Amygdala (tissue), 56 donors: ENCODE measurements at regions not wholly inside any gene's neighbourhood (a gene's known extent, or its start where the extent isn't known, plus 50 kb on each side); places are given as distances from the start of the nearest gene placed in this dataset.
"Not testable (repeated sequence)": the region's sequence is repeated elsewhere in the genome, so short reads cannot be mapped to it uniquely, and the experiment has no call there.

Source experiments
- DNase-seq, 56 donors: peaks; one replicate each; lab custom pipeline; 2025; lab: John Stamatoyannopoulos, UW

DNA sequence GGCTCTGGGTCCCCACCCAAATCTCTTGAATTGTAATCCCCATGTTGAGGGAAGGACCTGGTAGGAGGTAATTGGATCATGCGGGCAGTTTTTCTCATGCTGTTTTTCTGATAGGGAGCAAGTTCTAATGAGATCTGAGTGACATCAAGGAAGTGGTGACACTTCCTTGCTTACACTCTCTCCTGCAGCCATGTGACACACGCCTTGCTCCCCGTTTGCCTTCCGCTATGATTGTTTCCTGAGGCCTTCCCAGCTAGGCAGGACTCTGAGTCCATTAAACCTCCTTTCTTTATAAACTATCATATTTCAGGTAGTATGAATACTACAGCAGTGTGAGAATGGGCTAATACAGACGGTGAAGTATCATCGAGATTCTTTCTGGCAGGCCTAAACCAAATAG is 1040.4 kb upstream of the MIR17HG start:
- no peak for DNase-seq

DNA sequence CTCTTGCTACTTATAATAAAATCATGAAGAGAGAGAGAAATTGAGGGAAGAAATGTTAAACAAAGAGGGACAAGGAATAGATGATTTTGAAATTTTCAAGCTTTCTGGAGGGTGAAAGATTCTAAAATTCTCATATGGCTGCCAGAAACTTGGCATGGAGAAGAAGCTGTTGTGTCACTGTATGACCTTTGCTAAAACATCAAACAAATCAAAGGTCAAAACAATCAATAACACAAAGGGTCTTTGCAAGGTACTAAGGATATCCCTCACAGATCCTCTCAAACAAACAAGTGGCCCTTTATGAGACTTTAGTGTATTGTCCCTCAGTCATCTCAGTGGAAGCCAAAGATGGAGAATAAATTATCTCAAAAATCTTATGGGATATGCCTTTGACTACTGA is 1039.2 kb upstream of the MIR17HG start:
- no peak for DNase-seq

DNA sequence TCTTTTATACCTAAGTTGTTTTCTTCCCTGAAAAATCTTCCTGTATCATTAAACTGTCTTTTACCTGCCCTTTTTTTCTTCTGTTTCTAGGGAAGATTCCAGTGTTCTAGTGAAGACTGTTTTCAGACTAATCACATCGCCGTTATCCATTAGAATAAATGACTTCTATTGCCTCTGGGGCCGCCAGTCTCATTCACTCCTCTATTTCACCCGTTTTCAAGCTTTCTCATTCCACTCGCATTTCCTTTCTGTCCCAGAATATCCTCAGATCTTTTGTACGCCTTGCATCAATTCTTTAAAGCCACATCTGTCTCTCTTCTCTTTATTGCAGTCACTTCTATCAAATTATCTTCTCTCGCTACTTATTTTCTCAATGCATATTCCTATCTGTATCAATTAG is 1035.6 kb upstream of the MIR17HG start:
- DNase-seq, result no peak

DNA sequence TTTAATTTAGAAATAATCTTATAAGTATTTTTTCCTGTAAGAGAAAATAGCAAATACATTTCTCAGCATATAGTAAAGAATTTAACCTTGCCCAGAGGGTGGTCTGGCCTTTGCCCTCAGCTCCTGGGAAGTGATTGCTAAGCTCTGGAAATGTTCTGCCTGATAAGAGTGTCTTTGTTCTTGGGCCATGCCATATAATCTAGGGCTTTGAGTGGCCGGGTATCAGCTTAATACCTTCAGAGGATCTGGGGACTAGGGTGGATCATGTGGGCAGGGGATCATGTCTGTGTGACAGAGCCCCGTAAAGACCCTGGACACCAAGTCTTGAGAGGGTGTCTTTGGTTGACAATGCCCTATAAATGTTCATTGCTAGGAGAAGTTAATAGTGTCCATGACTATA is 1032.4 kb upstream of the MIR17HG start:
- DNase-seq, result no peak

DNA sequence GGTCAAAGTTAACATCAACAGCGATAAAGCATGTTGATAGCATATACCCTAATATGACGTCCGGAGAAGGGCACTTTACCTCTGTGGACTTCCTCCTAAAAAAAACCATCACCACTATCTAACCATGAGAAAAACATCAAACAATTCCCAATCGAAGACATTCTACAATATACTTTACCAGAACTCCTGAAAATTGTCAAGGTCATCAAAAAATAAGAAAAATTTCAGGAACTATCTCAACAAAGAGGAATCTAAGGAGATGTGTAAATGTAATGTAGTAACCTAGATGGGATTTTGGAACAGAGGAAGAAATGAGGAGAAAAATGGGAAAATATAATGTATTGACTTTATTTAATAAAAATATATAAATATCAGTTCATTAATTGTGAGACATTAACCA is 1026.8 kb upstream of the MIR17HG start:
- DNase-seq, result no peak

DNA sequence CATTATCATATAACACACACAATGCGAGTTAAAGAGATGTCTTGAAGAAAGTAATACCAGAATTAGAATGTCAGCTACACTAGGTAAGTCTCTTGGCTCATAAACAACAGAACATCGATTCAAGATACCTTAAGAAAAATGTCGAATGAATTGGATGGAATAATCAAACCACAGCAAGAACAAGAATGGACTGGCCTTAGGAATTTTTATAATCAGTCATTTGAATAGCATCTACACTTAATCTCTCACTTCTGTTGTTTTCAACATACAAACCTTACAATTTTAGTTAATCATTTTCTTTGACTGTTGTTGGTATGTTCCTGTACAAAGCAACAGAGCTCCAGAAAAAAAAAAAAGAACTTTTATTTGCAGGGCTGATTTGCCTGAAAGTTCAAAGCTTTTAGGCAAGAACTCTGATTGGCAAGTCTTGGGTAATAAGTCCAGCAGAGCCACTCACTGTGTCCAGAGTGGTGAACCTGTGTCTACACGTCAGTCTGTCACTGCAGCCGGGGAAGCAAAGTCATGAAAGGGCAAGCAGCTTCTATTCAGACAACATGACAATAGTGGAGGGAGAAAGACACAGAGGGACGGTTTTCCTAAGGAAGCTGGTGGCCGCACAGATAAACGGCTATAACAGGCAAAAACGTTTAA is 1026.1 kb upstream of the MIR17HG start:
- no peak for DNase-seq

DNA sequence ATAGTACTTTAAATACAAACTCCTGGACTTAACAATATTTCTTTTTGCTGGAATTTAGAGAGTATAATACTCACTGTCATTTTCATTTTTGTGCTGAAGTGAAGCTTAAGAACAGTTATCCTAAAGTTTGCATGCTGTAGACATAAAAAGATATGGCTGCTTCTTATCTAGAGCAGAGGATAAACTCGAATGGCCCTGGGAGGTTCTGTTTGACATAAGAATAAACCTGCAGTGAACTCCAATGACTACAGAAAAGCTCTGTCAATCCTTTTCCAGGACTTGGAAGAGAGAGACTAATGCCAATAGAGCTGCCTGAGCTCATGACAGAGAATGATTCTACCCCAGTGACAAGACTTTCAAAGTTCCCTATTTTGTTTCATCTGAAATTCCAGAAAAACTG is 1017.8 kb upstream of the MIR17HG start:
- DNase-seq, result no peak

DNA sequence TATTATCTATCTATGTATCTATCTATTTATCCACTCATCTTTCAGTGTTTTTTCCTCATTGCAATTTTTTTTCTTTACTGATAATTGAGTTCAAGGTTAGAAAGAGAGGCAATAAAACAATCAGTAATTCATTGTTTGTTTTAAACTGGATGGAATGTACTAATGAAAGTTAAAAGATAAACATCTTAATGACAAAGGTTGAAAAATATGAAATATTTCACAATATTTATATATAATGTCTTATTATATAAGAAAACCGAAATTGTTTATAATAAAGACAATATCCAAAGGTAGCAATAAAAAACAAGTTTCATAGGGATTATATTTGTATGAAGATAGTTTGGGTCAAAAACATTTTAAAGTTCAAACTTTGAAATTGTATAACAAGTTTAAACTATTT is 1015.5 kb upstream of the MIR17HG start:
- no peak for DNase-seq

DNA sequence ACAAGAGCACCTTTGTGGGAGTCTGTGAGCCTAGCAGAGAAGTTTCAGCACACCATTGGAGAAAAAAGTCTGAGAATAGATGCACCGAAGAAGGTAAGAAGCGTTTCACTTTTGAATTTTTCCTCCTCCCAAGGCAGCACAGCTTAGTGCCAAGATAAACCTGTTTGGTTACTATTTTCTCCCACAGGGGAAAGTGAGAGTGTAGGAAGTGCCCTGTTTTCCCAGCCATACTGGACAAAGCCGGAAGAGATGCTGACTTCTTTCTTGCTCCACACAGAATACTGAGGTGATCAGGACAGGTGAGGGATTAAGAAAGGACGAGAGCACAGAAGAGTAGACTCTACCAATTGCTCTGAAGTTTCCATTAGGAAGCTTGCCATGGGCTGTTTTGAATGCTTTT is 1011.0 kb upstream of the MIR17HG start:
- no peak for DNase-seq

DNA sequence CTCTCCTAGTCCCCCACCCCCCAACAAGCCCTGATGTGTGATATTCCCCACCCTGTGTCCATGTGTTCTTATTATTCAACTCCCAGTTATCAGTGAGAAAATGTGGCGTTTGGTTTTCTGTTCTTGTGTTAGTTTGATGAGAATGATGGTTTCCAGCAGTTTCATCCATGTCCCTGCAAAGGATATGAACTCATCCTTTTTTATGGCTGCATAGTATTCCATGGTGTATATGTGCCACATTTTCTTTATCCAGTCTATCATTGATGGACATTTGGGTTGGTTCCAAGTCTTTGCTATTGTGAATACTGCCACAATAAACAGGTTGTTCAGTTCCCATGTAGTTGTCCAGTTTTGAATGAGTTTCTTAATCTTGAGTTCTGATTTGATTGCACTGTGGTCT is 1006.1 kb upstream of the MIR17HG start:
- DNase-seq, result not testable (repeated sequence)

DNA sequence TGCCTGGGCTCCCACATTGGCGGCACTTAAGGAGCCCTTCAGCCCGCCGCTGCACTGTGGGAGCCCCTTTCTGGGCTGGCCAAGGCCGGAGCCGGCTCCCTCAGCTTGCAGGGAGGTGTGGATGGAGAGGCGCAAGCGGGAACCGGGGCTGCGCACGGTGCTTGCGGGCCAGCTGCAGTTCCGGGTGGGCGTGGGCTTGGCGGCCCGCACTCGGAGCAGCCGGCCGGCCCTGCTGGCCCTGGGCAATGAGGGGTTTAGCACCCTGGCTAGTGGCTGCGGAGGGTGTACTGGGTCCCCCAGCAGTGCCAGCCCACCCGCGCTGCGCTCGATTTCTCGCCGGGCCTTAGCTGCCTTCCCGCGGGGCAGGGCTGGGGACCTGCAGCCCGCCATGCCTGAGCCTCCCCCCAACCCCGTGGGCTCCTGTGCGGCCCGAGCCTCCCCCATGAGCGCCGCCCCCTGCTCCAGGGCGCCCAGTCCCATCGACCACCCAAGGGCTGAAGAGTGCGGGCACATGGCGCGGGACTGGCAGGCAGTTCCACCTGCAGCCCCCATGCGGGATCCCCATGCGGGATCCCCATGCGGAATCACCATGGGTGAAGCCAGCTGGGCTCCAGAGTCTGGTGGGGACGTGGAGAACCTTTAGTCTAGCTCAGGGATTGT is 998.9 kb upstream of the MIR17HG start:
- DNase-seq, result not testable (repeated sequence)

DNA sequence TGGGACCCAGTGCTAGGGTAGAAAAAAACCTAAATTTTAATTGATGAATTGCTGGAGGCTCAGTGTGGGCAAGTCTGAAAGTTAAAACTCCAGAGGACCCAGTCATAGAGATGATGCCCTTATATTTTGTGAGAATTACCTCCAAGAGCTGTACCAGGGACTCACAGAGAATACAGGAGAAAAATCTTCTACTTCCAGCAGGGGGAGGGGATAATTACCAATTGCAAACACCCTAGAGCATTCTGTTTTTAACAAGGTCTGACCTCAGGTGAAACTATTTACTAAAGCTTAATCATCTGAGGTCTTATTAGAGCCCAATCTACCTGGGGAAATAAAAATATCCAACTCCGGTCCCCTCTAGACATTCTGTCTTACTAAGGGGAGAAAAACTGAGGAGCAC is 994.7 kb upstream of the MIR17HG start:
- no peak for DNase-seq

DNA sequence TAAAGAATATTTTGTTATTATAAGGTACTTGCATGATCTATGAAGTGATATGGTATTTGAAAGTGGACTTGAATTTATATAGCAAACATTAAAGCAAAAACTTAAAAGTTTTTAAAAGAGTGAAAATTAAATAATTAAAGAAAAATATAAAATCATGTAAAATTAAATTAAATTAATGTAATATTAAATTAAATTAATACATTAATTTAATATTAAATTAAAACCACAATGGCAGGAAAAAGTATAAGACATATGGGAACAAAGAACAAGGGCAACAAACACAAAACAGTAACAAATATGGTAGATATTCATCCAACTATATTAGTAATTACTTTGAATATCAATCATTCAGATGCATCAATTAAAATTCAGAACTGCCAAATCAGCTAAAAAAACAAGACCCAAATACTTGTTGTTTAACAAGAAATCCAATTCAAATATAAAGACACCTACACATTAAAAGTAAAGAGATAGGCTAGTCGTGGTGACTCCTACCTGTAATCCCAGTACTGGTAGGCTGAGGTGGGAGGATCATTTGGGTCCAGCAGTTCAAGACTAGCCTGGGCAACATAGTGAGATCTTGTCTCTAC is 992.2 kb upstream of the MIR17HG start:
- no peak for DNase-seq

DNA sequence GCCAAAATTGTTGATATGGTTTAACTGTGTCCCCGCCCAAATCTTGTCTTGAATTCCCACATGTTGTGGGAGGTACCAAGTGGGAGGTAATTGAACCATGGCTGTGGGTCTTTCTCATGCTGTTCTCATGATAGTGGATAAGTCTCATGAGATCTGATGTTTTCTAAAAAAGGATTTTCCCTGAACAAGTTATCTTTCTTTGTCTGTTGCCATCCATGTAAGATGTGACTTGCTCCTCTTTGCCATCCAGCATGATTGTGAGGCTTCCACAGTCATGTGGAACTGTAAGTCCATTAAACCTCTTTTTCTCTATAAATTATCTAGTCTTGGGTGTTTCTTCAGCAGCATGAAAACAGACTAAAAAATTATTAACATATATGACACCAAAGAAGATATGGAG is 986.7 kb upstream of the MIR17HG start:
- DNase-seq, result no peak

DNA sequence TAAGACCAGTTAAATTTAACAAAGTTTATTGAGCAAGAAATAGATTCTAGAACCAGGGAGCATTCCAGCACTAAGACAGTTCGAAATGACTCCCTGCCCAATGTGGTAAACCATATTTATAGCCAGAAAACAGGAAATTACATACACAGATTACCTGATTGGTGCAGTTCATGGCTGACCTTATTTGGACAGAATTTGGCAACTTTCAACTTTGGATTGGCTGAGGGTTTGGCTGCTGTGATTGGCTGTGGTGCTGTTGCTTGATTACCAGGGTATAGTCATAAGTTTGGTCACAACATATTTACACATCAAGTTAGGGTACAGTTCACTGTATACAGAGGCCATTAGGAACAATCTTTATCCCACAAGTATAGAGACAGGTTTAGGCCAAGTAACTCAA is 984.8 kb upstream of the MIR17HG start:
- DNase-seq, result no peak

DNA sequence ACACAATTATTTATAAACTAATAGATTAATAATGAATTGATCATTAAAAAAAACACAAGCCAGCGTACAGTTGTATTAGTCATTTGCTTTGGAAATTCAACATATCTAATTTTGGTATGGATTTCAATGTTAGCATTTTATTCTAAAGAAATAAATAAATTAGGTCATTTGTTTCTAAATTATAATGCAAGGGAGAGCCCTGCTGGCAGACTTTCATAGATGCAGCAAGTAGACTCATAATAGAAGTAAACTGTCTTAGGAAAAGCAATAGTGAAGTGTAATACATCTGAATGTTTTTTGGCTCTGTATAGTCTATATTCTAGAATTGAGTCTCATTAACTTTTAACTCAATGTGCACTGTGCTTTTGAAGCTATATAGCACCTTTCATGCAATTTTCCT is 982.4 kb upstream of the MIR17HG start:
- peak in 2 of 56 donors; percentile 1 to 12 for DNase-seq

DNA sequence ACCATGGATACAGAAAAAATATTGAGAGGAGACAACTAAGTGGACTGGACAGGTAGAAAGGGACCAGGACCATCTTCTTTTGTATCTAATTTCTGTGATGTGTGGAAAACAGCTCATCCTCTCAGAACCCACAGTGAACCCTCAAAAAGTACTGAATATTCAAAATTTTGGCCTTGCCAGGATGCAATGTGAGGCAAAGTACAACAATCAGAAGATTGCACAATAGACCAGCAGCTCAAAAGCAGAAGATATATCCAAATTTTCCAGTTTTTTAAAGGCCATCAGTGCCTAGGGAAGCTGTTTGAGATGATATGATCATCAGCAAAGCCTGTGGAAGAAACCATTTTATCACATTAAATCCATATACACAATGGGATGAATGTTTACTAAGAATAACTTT is 973.3 kb upstream of the MIR17HG start:
- no peak for DNase-seq

DNA sequence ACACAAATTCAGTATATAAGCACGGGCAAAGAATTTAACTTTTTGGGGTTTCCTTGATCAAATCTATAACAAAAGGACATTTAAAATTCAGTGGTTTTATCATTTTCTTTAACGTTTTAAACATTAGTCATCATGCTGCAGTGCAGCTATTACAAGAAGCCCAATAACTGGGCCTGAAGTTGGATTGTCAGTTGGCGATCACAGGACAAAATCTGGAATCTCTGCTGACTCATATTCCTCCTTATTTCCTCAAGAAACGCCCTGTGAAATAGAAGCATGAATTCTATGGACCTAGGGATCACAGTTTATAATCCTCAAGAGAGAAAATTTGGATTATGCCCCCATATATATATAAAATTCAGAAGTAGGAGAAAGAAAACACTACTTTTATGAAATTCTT is 971.6 kb upstream of the MIR17HG start:
- no peak for DNase-seq

DNA sequence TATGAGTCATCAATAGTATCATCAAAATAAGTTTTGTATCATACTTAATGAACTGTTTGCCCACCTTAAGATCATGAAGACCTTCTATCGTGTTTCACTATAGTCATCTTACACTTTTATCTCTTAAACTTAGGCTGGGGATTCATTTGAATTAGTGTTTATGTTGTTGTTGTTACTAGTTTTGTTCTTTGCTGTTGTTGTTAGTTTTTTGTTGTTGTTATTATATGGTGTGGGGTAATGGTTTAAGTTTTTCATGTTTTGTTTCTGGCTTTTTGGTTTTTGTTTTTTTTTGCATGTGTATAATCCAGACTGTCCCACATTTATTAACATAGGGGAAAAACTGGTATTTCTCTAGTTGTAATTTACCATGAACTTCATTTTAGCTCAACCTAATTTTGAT is 965.1 kb upstream of the MIR17HG start:
- no peak for DNase-seq

DNA sequence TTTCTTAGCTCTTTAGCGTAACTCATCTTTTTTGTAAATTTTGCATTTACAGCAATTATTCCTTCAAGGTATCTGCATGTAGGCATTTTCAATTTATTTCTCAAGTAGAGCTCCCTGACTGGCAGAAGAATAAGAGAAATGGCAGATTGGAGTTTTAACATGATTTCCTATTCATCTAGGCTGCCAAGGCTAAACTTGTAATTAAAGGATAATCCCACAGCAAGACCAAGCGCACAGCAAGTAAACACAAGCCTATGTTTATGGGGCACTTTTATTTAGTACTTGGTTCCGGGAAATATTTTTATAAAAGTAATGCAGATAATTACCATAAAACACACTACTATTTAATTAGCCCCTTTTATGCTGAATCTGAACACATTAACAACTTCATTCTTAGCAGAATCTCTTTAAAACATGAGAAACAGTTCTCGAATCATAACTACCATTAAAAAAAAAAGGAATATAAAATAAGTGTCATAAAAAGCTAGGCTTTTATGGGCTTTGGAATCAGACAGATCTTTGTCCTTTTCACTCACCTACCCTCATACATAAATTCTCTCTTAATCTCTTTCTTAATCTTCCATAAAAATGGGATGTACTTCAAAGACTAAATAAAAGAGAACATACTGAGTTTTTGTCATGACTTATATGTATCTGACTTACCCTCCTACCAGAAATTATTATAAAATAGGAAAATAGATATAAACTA is 961.6 kb upstream of the MIR17HG start:
- no peak for DNase-seq

DNA sequence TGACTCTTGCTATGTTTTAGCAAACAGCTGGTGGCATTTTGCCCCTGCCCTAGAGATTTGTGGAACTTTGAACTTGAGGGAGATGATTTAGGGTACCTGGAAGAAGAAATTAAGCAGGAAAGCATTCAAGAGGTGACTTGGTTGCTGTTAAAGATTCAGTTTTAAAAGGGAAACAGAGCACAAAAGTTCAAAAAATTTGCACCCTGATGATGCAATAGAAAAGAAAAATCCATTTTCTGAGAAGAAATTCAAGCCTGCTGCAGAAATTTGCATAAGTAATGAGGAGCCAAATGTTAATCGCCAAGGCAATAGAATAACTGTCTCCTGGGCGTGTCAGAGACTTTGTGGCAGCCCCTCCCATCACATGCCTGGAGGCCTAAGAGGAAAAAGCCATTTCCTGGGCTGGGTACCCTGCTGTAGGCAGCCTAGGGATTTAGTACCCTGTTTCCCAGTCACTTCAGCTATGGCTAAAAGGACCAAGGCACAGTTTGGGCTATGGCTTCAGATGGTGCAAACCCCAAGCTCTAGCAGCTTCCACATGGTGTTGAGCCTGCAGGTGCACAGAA is 958.5 kb upstream of the MIR17HG start:
- no peak for DNase-seq
